Caco-2 (cell line): ENCODE measurements at regions not wholly inside any gene's neighbourhood (a gene's known extent, or its start where the extent isn't known, plus 50 kb on each side); places are given as distances from the start of the nearest gene placed in this dataset.

Experiments
- BruUV-seq: library from RNA; stranded (reverse); fragments of 400-500 nt; replicated peaks from 2 replicates; lab custom pipeline; 2021; lab: Mats Ljungman, UMichigan
- CTCF ChIA-PET: fragments of 300-600 bp; sonication (Branson Sonifier 250); formaldehyde crosslinking; loops from one replicate; lab custom pipeline; 2022; ENCODE audit warnings: antibody characterized with exemption; lab: Charles Lee
- POLR2A ChIA-PET: fragments of 300-600 bp; sonication (Branson Sonifier 250); formaldehyde crosslinking; loops from one replicate; lab custom pipeline; 2022; ENCODE audit warnings: antibody characterized with exemption; lab: Charles Lee
- DNase-seq, 2 experiments: peaks; one replicate each; pipeline versions ENCODE4 v3.0.0 to v3.0.0-alpha.2; 2020 to 2022
- H3K27me3 ChIP-seq: replicated peaks from 2 replicates; pipeline ENCODE4 v1.6.0; 2011; ENCODE audit warnings: low read length; ENCODE audit not compliant: control insufficient read depth, insufficient read depth
- H3K36me3 ChIP-seq: 2 replicates; pipeline ENCODE4 v1.5.1; 2011; ENCODE audit warnings: low read length; ENCODE audit not compliant: control insufficient read depth, insufficient read depth
- H3K4me1 ChIP-seq: fragments of 250-450 bp; sonication (Bioruptor Pico); 2 replicates; pipeline ENCODE4 v1.5.1; 2020; ENCODE audit warnings: mild to moderate bottlenecking
- H3K4me3 ChIP-seq: 2 replicates; pipeline ENCODE4 v1.5.1; 2011; ENCODE audit warnings: low read depth, mild to moderate bottlenecking, control low read depth, low read length
- H3K9me3 ChIP-seq: fragments of 250-450 bp; sonication (Bioruptor Pico); 2 replicates; pipeline ENCODE4 v1.5.1; 2020; ENCODE audit warnings: mild to moderate bottlenecking, moderate library complexity
- H3K27ac Mint-ChIP-seq: one replicate; pipeline ENCODE4 v1.8.0; 2022; ENCODE audit warnings: mixed read lengths; ENCODE audit not compliant: unreplicated experiment
- H3K27me3 Mint-ChIP-seq: one replicate; pipeline ENCODE4 v1.8.0; 2022; ENCODE audit warnings: mixed read lengths; ENCODE audit not compliant: insufficient read depth, unreplicated experiment
- H3K36me3 Mint-ChIP-seq: one replicate; pipeline ENCODE4 v1.8.0; 2022; ENCODE audit warnings: mild to moderate bottlenecking, mixed read lengths; ENCODE audit not compliant: insufficient read depth, unreplicated experiment
- H3K4me1 Mint-ChIP-seq: one replicate; pipeline ENCODE4 v1.8.0; 2022; ENCODE audit warnings: low read depth, mixed read lengths; ENCODE audit not compliant: unreplicated experiment
- H3K4me3 Mint-ChIP-seq: one replicate; pipeline ENCODE4 v1.8.0; 2022; ENCODE audit warnings: mild to moderate bottlenecking, moderate library complexity, mixed read lengths; ENCODE audit not compliant: unreplicated experiment
- H3K9me3 Mint-ChIP-seq: one replicate; pipeline ENCODE4 v1.8.0; 2022; ENCODE audit warnings: mixed read lengths; ENCODE audit not compliant: unreplicated experiment
- CTCF ChIP-seq, 2 experiments: fragments of 200-600 bp in 1 of 2; IDR thresholded peaks; 1 replicate in 1 of 2; 2 replicates in 1 of 2; pipeline versions ENCODE4 v1.5.1 to v1.8.0; 2011 to 2022; ENCODE audit warnings: antibody characterized with exemption in 1 of 2, control low read depth in 1 of 2, inconsistent platforms in 1 of 2, low read depth in 1 of 2, low read length in 1 of 2, mild to moderate bottlenecking in 1 of 2, moderate library complexity in 1 of 2; ENCODE audit not compliant: insufficient read depth in 1 of 2, severe bottlenecking in 1 of 2, unreplicated experiment in 1 of 2
- intact Hi-C: fragments of 100-400 bp; cut with micrococcal nuclease; formaldehyde crosslinking; loops from one replicate; pipeline ENCODE4 v1.10.0; 2022; ENCODE audit not compliant: unreplicated experiment

GRCh38 chr2:236803621-236804020 is 234.0 kb downstream of the ACKR3 start:
- no peak for DNase-seq
- H3K4me3 ChIP-seq = no peak overlapping the region
- no peaks in the 10 kb centered on the region for H3K27me3 Mint-ChIP-seq
- no peaks in the 10 kb centered on the region for H3K4me1 Mint-ChIP-seq
- no peaks in the 10 kb centered on the region for H3K9me3 ChIP-seq
- no peaks in the 10 kb centered on the region for H3K4me1 ChIP-seq
- no peak overlapping the region for H3K4me3 Mint-ChIP-seq
- no peak for TF ChIP-seq CTCF (IDR thresholded peaks at IDR 0.05; ENCODE audit: insufficient read depth in 1 of 2, low read depth in 1 of 2, low read length in 1 of 2, severe bottlenecking in 1 of 2, unreplicated experiment in 1 of 2)
- H3K27me3 ChIP-seq = no peaks in the 10 kb centered on the region
- H3K27ac Mint-ChIP-seq = no peak overlapping the region
- ChIA-PET CTCF (interaction anchor here (0.5 kb wide), 1 partner anchor 273 kb away, joined by 3 read pairs; no protein-coding TSS in a partner anchor), POLR2A (no interaction called here)
- H3K36me3 ChIP-seq = no peaks in the 10 kb centered on the region
- BruUV-seq = no TSS peak
- H3K9me3 Mint-ChIP-seq = peaks cover 14% of the 10 kb centered on the region
- no peaks in the 10 kb centered on the region for H3K36me3 Mint-ChIP-seq
- intact Hi-C loops = no loop called here

- Histone ChIP-seq H3K27me3 (no peaks in the 10 kb centered on the region), H3K4me1 (no peaks in the 10 kb centered on the region), H3K4me3 (no peak overlapping the region), H3K36me3 (no peaks in the 10 kb centered on the region), H3K9me3 (no peaks in the 10 kb centered on the region)
- Mint-ChIP-seq H3K27me3 (no peaks in the 10 kb centered on the region), H3K36me3 (no peaks in the 10 kb centered on the region), H3K9me3 (peaks cover 14% of the 10 kb centered on the region), H3K4me3 (no peak overlapping the region), H3K4me1 (no peaks in the 10 kb centered on the region), H3K27ac (no peak overlapping the region)
- intact Hi-C loops = no loop called here
- ChIA-PET POLR2A (no interaction called here), CTCF (no interaction called here)
- BruUV-seq = no TSS peak
- TF ChIP-seq CTCF (IDR thresholded peaks at IDR 0.05; ENCODE audit: insufficient read depth in 1 of 2, low read depth in 1 of 2, low read length in 1 of 2, severe bottlenecking in 1 of 2, unreplicated experiment in 1 of 2) = no peak
- no peak for DNase-seq
These were observed 236.3 kb downstream of the ACKR3 start for GRCh38 chr2:236805800-236806531.

- Histone ChIP-seq H3K4me3 (no peak overlapping the region), H3K4me1 (no peaks in the 10 kb centered on the region), H3K27me3 (no peaks in the 10 kb centered on the region), H3K36me3 (no peaks in the 10 kb centered on the region), H3K9me3 (no peaks in the 10 kb centered on the region)
- intact Hi-C loops = no loop called here
- no peaks in the 10 kb centered on the region for H3K4me1 Mint-ChIP-seq
- H3K36me3 Mint-ChIP-seq = no peaks in the 10 kb centered on the region
- H3K9me3 Mint-ChIP-seq = peaks cover 14% of the 10 kb centered on the region
- H3K4me3 Mint-ChIP-seq = no peak overlapping the region
- no TSS peak for BruUV-seq
- POLR2A ChIA-PET = no interaction called here
- CTCF ChIA-PET = no interaction called here
- no peak for DNase-seq
- no peaks in the 10 kb centered on the region for H3K27me3 Mint-ChIP-seq
- H3K27ac Mint-ChIP-seq = no peak overlapping the region
- TF ChIP-seq CTCF (IDR thresholded peaks at IDR 0.05; ENCODE audit: insufficient read depth in 1 of 2, low read depth in 1 of 2, low read length in 1 of 2, severe bottlenecking in 1 of 2, unreplicated experiment in 1 of 2) = no peak
These were observed 240.1 kb downstream of the ACKR3 start for GRCh38 chr2:236809716-236810115.
